GM12801 (cell line): ENCODE measurements at regions not wholly inside any gene's neighbourhood (a gene's known extent, or its start where the extent isn't known, plus 50 kb on each side); places are given as distances from the start of the nearest gene placed in this dataset.

Experiments
- TF ChIP-seq, protein P1 (sequence below): IDR thresholded peaks from one replicate; pipeline ENCODE4 v1.5.1; 2011; ENCODE audit warnings: control low read depth; ENCODE audit not compliant: insufficient read length; ENCODE audit errors: extremely low read depth

DNA sequence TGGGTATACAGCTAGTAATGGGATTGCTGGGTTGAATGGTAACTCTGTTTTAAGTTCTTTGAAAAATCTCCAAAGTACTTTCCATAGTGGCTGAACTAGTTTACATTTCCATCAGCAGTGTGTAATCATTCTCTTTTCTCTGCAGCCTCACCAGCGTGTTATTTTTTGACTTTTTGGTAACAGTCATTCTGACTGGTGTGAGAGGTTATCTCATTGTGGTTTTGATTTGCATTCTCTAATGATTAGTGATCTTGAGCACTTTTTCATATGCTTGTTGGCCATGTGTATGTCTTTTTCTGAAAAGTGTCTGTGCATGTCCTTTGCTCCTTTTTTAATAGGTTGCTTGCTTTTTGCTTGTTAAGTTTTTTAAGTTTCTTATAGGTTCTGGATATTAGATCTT, 194.2 kb upstream of the PHACTR1 start:
- TF ChIP-seq, protein P1, sequence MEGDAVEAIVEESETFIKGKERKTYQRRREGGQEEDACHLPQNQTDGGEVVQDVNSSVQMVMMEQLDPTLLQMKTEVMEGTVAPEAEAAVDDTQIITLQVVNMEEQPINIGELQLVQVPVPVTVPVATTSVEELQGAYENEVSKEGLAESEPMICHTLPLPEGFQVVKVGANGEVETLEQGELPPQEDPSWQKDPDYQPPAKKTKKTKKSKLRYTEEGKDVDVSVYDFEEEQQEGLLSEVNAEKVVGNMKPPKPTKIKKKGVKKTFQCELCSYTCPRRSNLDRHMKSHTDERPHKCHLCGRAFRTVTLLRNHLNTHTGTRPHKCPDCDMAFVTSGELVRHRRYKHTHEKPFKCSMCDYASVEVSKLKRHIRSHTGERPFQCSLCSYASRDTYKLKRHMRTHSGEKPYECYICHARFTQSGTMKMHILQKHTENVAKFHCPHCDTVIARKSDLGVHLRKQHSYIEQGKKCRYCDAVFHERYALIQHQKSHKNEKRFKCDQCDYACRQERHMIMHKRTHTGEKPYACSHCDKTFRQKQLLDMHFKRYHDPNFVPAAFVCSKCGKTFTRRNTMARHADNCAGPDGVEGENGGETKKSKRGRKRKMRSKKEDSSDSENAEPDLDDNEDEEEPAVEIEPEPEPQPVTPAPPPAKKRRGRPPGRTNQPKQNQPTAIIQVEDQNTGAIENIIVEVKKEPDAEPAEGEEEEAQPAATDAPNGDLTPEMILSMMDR, result no peak

GRCh38 chr6:12523726-12524125, 192.8 kb upstream of the PHACTR1 start:
- TF ChIP-seq, protein P1, result no peak

DNA sequence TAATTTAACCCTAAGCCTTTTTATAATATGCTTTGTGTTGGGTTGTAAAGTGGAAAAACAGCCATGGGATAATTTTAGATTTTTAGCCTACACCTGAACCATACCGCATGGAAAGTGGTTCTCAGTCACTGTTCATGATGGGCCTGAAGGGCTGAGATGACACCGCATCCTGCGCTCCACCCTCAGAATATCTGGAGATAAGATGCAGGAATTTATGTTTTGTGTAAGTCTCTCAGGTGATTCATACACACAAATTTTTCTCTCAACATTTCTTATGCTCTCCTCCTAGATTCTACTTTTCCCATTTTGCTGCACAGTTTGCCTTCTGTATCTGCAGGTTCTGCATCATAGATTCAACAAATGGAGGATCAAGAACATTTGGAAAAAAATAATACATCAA, 191.3 kb upstream of the PHACTR1 start:
- TF ChIP-seq, protein P1, result no peak

GRCh38 chr6:12527339-12527738, 189.2 kb upstream of the PHACTR1 start:
- TF ChIP-seq, protein P1, result no peak

DNA sequence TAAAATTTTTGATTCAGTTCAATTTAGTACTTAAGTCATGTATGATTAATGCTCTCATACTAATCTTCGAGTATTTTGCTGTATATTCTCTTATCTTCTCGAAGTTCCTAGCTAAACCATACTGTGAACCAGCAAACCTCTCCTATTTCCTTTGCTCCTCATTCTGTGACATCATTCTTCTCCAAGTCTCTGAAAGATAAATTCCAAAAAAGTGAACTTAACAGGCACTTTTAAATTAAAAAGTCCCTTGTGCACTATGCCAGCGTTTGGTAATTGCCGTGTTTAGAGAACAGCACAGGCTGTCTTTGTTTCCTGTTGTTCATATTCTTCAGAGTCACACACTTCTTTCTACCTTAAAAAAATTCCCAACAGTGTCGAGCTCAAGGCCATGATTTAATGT, 188.4 kb upstream of the PHACTR1 start:
- TF ChIP-seq, protein P1, result no peak

GRCh38 chr6:12528581-12529363, 187.8 kb upstream of the PHACTR1 start:
- TF ChIP-seq, protein P1, result no peak

GRCh38 chr6:12529364-12530019, 187.1 kb upstream of the PHACTR1 start:
- TF ChIP-seq, protein P1, result no peak
